Upper lobe of left lung (tissue), 6 donors: ENCODE measurements at regions not wholly inside any gene's neighbourhood (a gene's known extent, or its start where the extent isn't known, plus 50 kb on each side); places are given as distances from the start of the nearest gene placed in this dataset.

Experiments
- ATAC-seq, 2 donors: fragments of 200-7000 bp; cut with Tn5 transposase; one replicate each; pipeline ENCODE4 v1.9.1; 2022; ENCODE audit warnings: mild to moderate bottlenecking in 2 of 2, moderate library complexity in 2 of 2; ENCODE audit not compliant: low FRiP score in 2 of 2
- DNase-seq, 2 donors: peaks; one replicate each; pipeline ENCODE4 v3.0.0-alpha.2; 2019 to 2020
- H3K27ac ChIP-seq, 4 donors: fragments of 200-600 bp; sonication (generic); one replicate each; pipeline ENCODE4 v1.5.1; 2016 to 2019
- H3K27me3 ChIP-seq, 4 donors: fragments of 200-600 bp; sonication (generic); one replicate each; pipeline ENCODE4 v1.5.1; 2017 to 2019
- H3K36me3 ChIP-seq, 4 donors: fragments of 200-600 bp; sonication (generic); one replicate each; pipeline ENCODE4 v1.5.1; 2016 to 2019
- H3K4me1 ChIP-seq, 4 donors: fragments of 200-600 bp; sonication (generic); one replicate each; pipeline ENCODE4 v1.5.1; 2018 to 2019
- H3K4me3 ChIP-seq, 4 donors: fragments of 200-600 bp; sonication (generic); one replicate each; pipeline ENCODE4 v1.5.1; 2017 to 2019; ENCODE audit warnings: mild to moderate bottlenecking in 2 of 4, moderate library complexity in 1 of 4
- H3K9me3 ChIP-seq, 4 donors: fragments of 200-600 bp; sonication (generic); one replicate each; pipeline ENCODE4 v1.5.1; 2018 to 2019
- CTCF ChIP-seq, 6 experiments: fragments of 450-650 bp in 4 of 6; fragments of 200-600 bp in 2 of 6; sonication (generic) in 2 of 6; IDR thresholded peaks; one replicate each; pipeline ENCODE4 v1.5.1; 2016 to 2019; ENCODE audit warnings: antibody characterized with exemption in 6 of 6
- EP300 ChIP-seq, 4 donors: sonication (generic); formaldehyde crosslinking; IDR thresholded peaks; one replicate each; pipeline ENCODE4 v1.5.1; 2017; ENCODE audit warnings: antibody characterized with exemption in 4 of 4, control low read depth in 2 of 4
- POLR2A ChIP-seq, 4 donors: fragments of 450-650 bp; IDR thresholded peaks; one replicate each; pipeline ENCODE4 v1.5.1; 2016 to 2017; ENCODE audit warnings: antibody characterized with exemption in 4 of 4, mild to moderate bottlenecking in 2 of 4
- POLR2AphosphoS5 ChIP-seq, 2 donors: sonication (generic); formaldehyde crosslinking; IDR thresholded peaks; one replicate each; pipeline ENCODE4 v1.5.1; 2017; ENCODE audit warnings: antibody characterized with exemption in 2 of 2
- WGBS, 2 donors: methylation state at CpG; one replicate each; pipeline ENCODE4 v1.1.5; 2017 to 2018; 5-methylcytosine and 5-hydroxymethylcytosine counted together
- donor health status: DM: no; HTN: no; CAD: no; lungs with moderate emphysema.
- donor health status: DM: no; HTN: yes; CAD: no; lungs with severe emphysema.

GRCh38 chr3:145355206-145355605, 805.8 kb downstream of the PLOD2 start:
- ATAC-seq: peak in 1 of 2 donors; percentile 30
- no peak for TF ChIP-seq CTCF (IDR thresholded peaks at IDR 0.05)
- no peak for TF ChIP-seq POLR2AphosphoS5 (IDR thresholded peaks at IDR 0.05)
- TF ChIP-seq EP300 (IDR thresholded peaks at IDR 0.05): no peak
- no peak for TF ChIP-seq POLR2A (IDR thresholded peaks at IDR 0.05)
- peaks cover 0 to 29% (median 11%) of the 10 kb centered on the region in 4 donors for H3K9me3 ChIP-seq

GRCh38 chr3:145357453-145357852, 803.5 kb downstream of the PLOD2 start:
- no peaks in the 10 kb centered on the region for H3K27me3 ChIP-seq
- H3K27ac ChIP-seq: no peak overlapping the region
- DNase-seq (no peak), ATAC-seq (no peak)
- H3K9me3 ChIP-seq: peaks cover 0 to 29% (median 11%) of the 10 kb centered on the region in 4 donors
- H3K36me3 ChIP-seq: no peaks in the 10 kb centered on the region
- no peaks in the 10 kb centered on the region for H3K4me1 ChIP-seq
- 63 to 95% methylated on average over 4 to 5 of the region's 5 CpGs for WGBS, 2 donors
- TF ChIP-seq POLR2A (IDR thresholded peaks at IDR 0.05): no peak
- no peak for TF ChIP-seq EP300 (IDR thresholded peaks at IDR 0.05)
- no peak for TF ChIP-seq CTCF (IDR thresholded peaks at IDR 0.05)
- no peak for TF ChIP-seq POLR2AphosphoS5 (IDR thresholded peaks at IDR 0.05)
- no peak overlapping the region for H3K4me3 ChIP-seq

More at GRCh38 chr3:145355206-145355605, 805.8 kb downstream of the PLOD2 start:
- no peaks in the 10 kb centered on the region for H3K27me3 ChIP-seq
- H3K27ac ChIP-seq: no peak overlapping the region
- no peaks in the 10 kb centered on the region for H3K36me3 ChIP-seq
- H3K4me1 ChIP-seq: no peaks in the 10 kb centered on the region
- no peak overlapping the region for H3K4me3 ChIP-seq
- WGBS, 2 donors: 83 to 94% methylated on average over 4 of the region's 4 CpGs
- DNase-seq: no peak

GRCh38 chr3:145359040-145359439, 801.9 kb downstream of the PLOD2 start:
- Histone ChIP-seq H3K4me1 (no peaks in the 10 kb centered on the region), H3K9me3 (peaks cover 0 to 29% (median 10%) of the 10 kb centered on the region in 4 donors), H3K27ac (no peak overlapping the region), H3K4me3 (no peak overlapping the region), H3K36me3 (no peaks in the 10 kb centered on the region), H3K27me3 (no peaks in the 10 kb centered on the region)
- ATAC-seq (no peak), DNase-seq (no peak)
- no peak for TF ChIP-seq CTCF (IDR thresholded peaks at IDR 0.05)
- TF ChIP-seq POLR2AphosphoS5 (IDR thresholded peaks at IDR 0.05): no peak
- no peak for TF ChIP-seq POLR2A (IDR thresholded peaks at IDR 0.05)
- TF ChIP-seq EP300 (IDR thresholded peaks at IDR 0.05): no peak
- 60 to 65% methylated on average over 1 of the region's 1 CpG for WGBS, 2 donors

- DNase-seq (no peak), ATAC-seq (no peak)
- H3K27me3 ChIP-seq: no peaks in the 10 kb centered on the region
- no peak for TF ChIP-seq POLR2AphosphoS5 (IDR thresholded peaks at IDR 0.05)
- TF ChIP-seq POLR2A (IDR thresholded peaks at IDR 0.05): no peak
- no peak for TF ChIP-seq EP300 (IDR thresholded peaks at IDR 0.05)
- no peak for TF ChIP-seq CTCF (IDR thresholded peaks at IDR 0.05)
- H3K4me3 ChIP-seq: no peak overlapping the region
- no peaks in the 10 kb centered on the region for H3K9me3 ChIP-seq
- H3K4me1 ChIP-seq: no peaks in the 10 kb centered on the region
- no peak overlapping the region for H3K27ac ChIP-seq
- WGBS, 2 donors: 93 to 97% methylated on average over 2 of the region's 2 CpGs
- H3K36me3 ChIP-seq: no peaks in the 10 kb centered on the region
Measured at GRCh38 chr3:145368748-145369147, 792.2 kb downstream of the PLOD2 start.

- DNase-seq: no peak
- H3K9me3 ChIP-seq: no peaks in the 10 kb centered on the region
- no peak overlapping the region for H3K4me3 ChIP-seq
- no peak for TF ChIP-seq POLR2A (IDR thresholded peaks at IDR 0.05)
- no peak for TF ChIP-seq EP300 (IDR thresholded peaks at IDR 0.05)
- no peak for TF ChIP-seq CTCF (IDR thresholded peaks at IDR 0.05)
- no peak for TF ChIP-seq POLR2AphosphoS5 (IDR thresholded peaks at IDR 0.05)
- ATAC-seq: no peak
- H3K4me1 ChIP-seq: no peaks in the 10 kb centered on the region
- no peak overlapping the region for H3K27ac ChIP-seq
- H3K27me3 ChIP-seq: no peaks in the 10 kb centered on the region
- no peaks in the 10 kb centered on the region for H3K36me3 ChIP-seq
- WGBS, 2 donors: 75 to 80% methylated on average over 5 of the region's 5 CpGs
Measured at GRCh38 chr3:145370870-145371269, 790.1 kb downstream of the PLOD2 start.
